HepG2 (cell line): ENCODE measurements at regions not wholly inside any gene's neighbourhood (a gene's known extent, or its start where the extent isn't known, plus 50 kb on each side); places are given as distances from the start of the nearest gene placed in this dataset.

Source experiments
- JUND ChIP-seq: sonication (generic); formaldehyde crosslinking; IDR thresholded peaks from 2 replicates; pipeline ENCODE4 v1.8.0; 2022; ENCODE audit warnings: mild to moderate bottlenecking, missing genetic modification reagents
- MTF1 ChIP-seq: sonication (generic); formaldehyde crosslinking; IDR thresholded peaks from 2 replicates; pipeline ENCODE4 v1.5.0; 2020; ENCODE audit warnings: missing genetic modification reagents
- NONO ChIP-seq, 2 experiments: fragments of 450-650 bp in 1 of 2; sonication (generic) in 1 of 2; formaldehyde crosslinking in 1 of 2; IDR thresholded peaks in 1 of 2; conservative IDR thresholded peaks in 1 of 2; 2 replicates each; pipeline versions ENCODE4 v1.6.1 to v1.8.0; 2017 to 2022; ENCODE audit warnings: mild to moderate bottlenecking in 1 of 2, missing genetic modification reagents in 1 of 2, moderate library complexity in 1 of 2
- PBX3 ChIP-seq: sonication (generic); formaldehyde crosslinking; IDR thresholded peaks from 2 replicates; pipeline ENCODE4 v1.8.1; 2023; ENCODE audit warnings: missing genetic modification reagents, inconsistent platforms, borderline replicate concordance

- TF ChIP-seq NONO (IDR thresholded peaks at IDR 0.05) = no peak
- no peak for TF ChIP-seq NONO (CRISPR knock-in tag; conservative IDR thresholded peaks at IDR 0.05)
- no peak for TF ChIP-seq PBX3 (CRISPR knock-in tag)
- TF ChIP-seq JUND = no peak
- no peak for TF ChIP-seq MTF1
Observed at GRCh38 chr3:107272471-107272870, 104.8 kb upstream of the CCDC54 start.
